Loucy (cell line): ENCODE measurements at regions not wholly inside any gene's neighbourhood (a gene's known extent, or its start where the extent isn't known, plus 50 kb on each side); places are given as distances from the start of the nearest gene placed in this dataset.

Source experiments
- H2AFZ ChIP-seq: fragments of 200-600 bp; sonication (generic); 2 replicates; pipeline ENCODE4 v1.6.0; 2016; ENCODE audit warnings: antibody characterized with exemption, mild to moderate bottlenecking, low read length, moderate library complexity
- H3F3A ChIP-seq: fragments of 200-600 bp; 2 replicates; pipeline ENCODE4 v1.6.0; 2016; ENCODE audit warnings: antibody characterized with exemption, low read depth, mild to moderate bottlenecking
- H3K27me3 ChIP-seq: fragments of 200-600 bp; sonication (generic); 2 replicates; pipeline ENCODE4 v1.6.1; 2014; ENCODE audit warnings: low read length, mild to moderate bottlenecking; ENCODE audit not compliant: insufficient read depth, poor library complexity, severe bottlenecking
- H3K36me3 ChIP-seq: fragments of 200-600 bp; sonication (generic); 2 replicates; pipeline ENCODE4 v1.6.1; 2016; ENCODE audit warnings: low read length; ENCODE audit not compliant: insufficient read depth
- H3K4me1 ChIP-seq: fragments of 200-600 bp; sonication (generic); 2 replicates; pipeline ENCODE4 v1.5.1; 2014; ENCODE audit warnings: low read length, mild to moderate bottlenecking; ENCODE audit not compliant: insufficient read depth, poor library complexity, severe bottlenecking
- H3K4me2 ChIP-seq: fragments of 200-600 bp; sonication (generic); 2 replicates; pipeline ENCODE4 v1.6.0; 2014; ENCODE audit warnings: antibody characterized with exemption, low read length, low read depth, mild to moderate bottlenecking; ENCODE audit not compliant: poor library complexity, severe bottlenecking
- H3K4me3 ChIP-seq: fragments of 200-600 bp; sonication (generic); 2 replicates; pipeline ENCODE4 v1.5.1; 2014; ENCODE audit warnings: low read length, mild to moderate bottlenecking, mixed read lengths; ENCODE audit not compliant: poor library complexity, severe bottlenecking
- H3K79me2 ChIP-seq: fragments of 200-600 bp; sonication (generic); 2 replicates; pipeline ENCODE4 v1.6.1; 2014; ENCODE audit warnings: low read length; ENCODE audit not compliant: insufficient read depth
- H3K9ac ChIP-seq: fragments of 200-600 bp; sonication (generic); 2 replicates; pipeline ENCODE4 v1.6.0; 2014; ENCODE audit warnings: mild to moderate bottlenecking, low read depth, low read length, moderate library complexity; ENCODE audit not compliant: poor library complexity, severe bottlenecking
- H3K9me2 ChIP-seq: fragments of 200-600 bp; sonication (generic); replicated peaks from 2 replicates; pipeline ENCODE4 v1.6.1; 2016; ENCODE audit warnings: low read depth, low read length, mixed read lengths
- H3K9me3 ChIP-seq: fragments of 200-600 bp; sonication (generic); 2 replicates; pipeline ENCODE4 v1.6.1; 2014; ENCODE audit warnings: mild to moderate bottlenecking, antibody characterized with exemption, low read length, low read depth; ENCODE audit not compliant: insufficient read depth
- H4K20me1 ChIP-seq: fragments of 200-600 bp; sonication (generic); 2 replicates; pipeline ENCODE4 v1.6.0; 2014; ENCODE audit warnings: antibody characterized with exemption, low read length, mild to moderate bottlenecking; ENCODE audit not compliant: insufficient read depth, poor library complexity, severe bottlenecking
- EZH2phosphoT487 ChIP-seq: fragments of 200-600 bp; IDR thresholded peaks from 2 replicates; pipeline ENCODE4 v1.6.1; 2018; ENCODE audit warnings: antibody characterized with exemption, mild to moderate bottlenecking, moderate library complexity, borderline replicate concordance
- TF ChIP-seq, protein P1 (sequence below): fragments of 200-600 bp; sonication (generic); conservative IDR thresholded peaks from 2 replicates; pipeline ENCODE4 v1.5.1; 2014; ENCODE audit warnings: mild to moderate bottlenecking, antibody characterized with exemption, low read length

DNA sequence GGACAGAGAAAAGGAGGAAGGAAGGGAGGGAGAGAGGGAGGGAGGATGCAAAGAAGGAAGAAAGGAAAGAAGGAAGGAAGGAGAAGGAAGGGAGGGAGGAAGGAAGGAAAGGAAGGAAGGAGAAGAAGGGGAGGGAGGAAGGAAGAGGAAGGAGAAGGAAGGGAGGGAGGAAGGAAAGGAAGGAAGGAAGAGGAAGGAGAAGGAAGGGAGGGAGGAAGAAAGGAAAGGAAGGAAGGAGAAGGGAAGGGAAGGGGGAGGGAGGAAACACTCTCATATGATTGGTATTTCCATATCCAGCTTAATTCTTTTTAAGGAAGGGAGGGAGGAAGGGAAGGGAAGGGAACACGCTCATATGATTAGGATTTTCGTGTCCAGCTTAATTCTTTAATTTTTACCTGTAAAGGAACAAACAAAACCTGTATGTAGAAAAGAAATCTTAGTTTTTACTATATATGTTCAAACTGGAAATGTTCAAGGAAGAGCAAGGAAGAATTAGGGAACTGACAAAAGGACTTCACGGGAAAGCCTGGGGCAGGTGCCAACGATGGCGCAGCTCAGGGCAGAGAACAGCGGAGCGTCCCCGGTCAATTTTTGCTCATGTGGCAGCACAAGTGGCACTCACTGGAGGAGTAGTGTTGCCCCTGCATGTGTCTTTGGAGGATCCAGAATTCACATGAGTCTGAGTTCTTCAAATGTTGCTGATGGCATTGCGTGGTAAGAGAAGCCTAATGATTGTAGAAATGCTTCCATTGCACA, 228.6 kb downstream of the ZNF516 start:
- Histone ChIP-seq H3K4me3 (no peak overlapping the region), H3K36me3 (no peaks in the 10 kb centered on the region), H3K9ac (no peak overlapping the region), H3K27me3 (no peaks in the 10 kb centered on the region), H3K9me3 (no peaks in the 10 kb centered on the region), H3K79me2 (no peaks in the 10 kb centered on the region), H2AFZ (no peak overlapping the region), H3F3A (no peaks in the 10 kb centered on the region), H3K9me2 (no peaks in the 10 kb centered on the region), H3K4me2 (no peak overlapping the region), H4K20me1 (no peaks in the 10 kb centered on the region), H3K4me1 (no peaks in the 10 kb centered on the region)
- TF ChIP-seq, protein P1, sequence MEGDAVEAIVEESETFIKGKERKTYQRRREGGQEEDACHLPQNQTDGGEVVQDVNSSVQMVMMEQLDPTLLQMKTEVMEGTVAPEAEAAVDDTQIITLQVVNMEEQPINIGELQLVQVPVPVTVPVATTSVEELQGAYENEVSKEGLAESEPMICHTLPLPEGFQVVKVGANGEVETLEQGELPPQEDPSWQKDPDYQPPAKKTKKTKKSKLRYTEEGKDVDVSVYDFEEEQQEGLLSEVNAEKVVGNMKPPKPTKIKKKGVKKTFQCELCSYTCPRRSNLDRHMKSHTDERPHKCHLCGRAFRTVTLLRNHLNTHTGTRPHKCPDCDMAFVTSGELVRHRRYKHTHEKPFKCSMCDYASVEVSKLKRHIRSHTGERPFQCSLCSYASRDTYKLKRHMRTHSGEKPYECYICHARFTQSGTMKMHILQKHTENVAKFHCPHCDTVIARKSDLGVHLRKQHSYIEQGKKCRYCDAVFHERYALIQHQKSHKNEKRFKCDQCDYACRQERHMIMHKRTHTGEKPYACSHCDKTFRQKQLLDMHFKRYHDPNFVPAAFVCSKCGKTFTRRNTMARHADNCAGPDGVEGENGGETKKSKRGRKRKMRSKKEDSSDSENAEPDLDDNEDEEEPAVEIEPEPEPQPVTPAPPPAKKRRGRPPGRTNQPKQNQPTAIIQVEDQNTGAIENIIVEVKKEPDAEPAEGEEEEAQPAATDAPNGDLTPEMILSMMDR = no peak
- TF ChIP-seq EZH2phosphoT487 = no peak

DNA sequence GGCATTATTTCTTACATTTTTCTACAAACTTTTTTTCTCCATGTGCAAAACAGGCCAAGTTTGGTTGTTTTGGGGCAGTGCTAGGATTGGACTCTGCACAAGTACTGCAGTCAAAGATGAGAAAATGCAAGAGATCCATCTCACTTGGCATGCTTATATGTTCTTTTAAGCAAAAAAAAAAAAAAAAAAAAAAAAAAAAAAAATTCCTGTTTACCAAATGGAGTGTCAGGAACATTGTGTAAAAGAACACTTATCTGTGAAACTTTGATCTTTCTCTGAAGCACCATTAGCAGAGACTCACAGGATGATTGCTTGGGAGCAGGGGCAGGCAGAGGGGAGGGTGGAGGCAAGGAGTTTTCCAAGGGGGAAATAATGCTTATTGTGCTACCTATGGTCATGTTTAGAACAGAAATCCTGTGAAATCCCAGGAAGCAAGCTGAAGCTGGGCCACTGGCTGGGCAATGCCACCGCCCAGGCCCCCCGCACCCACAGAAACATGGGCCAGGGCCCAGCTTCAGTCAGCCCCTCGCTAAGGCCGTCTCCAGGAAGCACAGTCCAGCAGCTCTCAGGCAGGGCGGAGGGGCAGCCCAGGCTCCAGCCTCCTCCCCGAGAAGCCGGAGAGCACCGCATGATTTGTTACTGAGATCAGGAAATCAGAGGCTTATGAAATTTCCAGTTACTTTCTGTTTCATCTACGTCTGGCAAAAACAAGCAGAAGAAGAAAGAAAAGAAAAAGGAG, 229.4 kb downstream of the ZNF516 start:
- H2AFZ ChIP-seq = no peak overlapping the region
- no peaks in the 10 kb centered on the region for H3K27me3 ChIP-seq

GRCh38 chr18:76264876-76265250, 230.2 kb downstream of the ZNF516 start:
- H3K9ac ChIP-seq = no peak overlapping the region
- H3K36me3 ChIP-seq = no peaks in the 10 kb centered on the region
- no peaks in the 10 kb centered on the region for H3K4me1 ChIP-seq
- H3K27me3 ChIP-seq = no peaks in the 10 kb centered on the region
- TF ChIP-seq, protein P1 = no peak
- no peak for TF ChIP-seq EZH2phosphoT487
- no peaks in the 10 kb centered on the region for H3K9me2 ChIP-seq
- H3K79me2 ChIP-seq = no peaks in the 10 kb centered on the region
- no peak overlapping the region for H3K4me3 ChIP-seq
- no peak overlapping the region for H3K4me2 ChIP-seq
- no peak overlapping the region for H2AFZ ChIP-seq
- no peaks in the 10 kb centered on the region for H3K9me3 ChIP-seq
- no peaks in the 10 kb centered on the region for H3F3A ChIP-seq
- H4K20me1 ChIP-seq = no peaks in the 10 kb centered on the region

More for the DNA sequence above, 229.4 kb downstream of the ZNF516 start:
- Histone ChIP-seq H3K9ac (no peak overlapping the region), H3K9me2 (no peaks in the 10 kb centered on the region), H3K4me2 (no peak overlapping the region), H3K79me2 (no peaks in the 10 kb centered on the region), H3K36me3 (no peaks in the 10 kb centered on the region), H3F3A (no peaks in the 10 kb centered on the region), H3K4me1 (no peaks in the 10 kb centered on the region), H4K20me1 (no peaks in the 10 kb centered on the region), H3K9me3 (no peaks in the 10 kb centered on the region), H3K4me3 (no peak overlapping the region)
- no peak for TF ChIP-seq EZH2phosphoT487
- TF ChIP-seq, protein P1 = no peak
